BJ (cell line): ENCODE measurements at regions not wholly inside any gene's neighbourhood (a gene's known extent, or its start where the extent isn't known, plus 50 kb on each side); places are given as distances from the start of the nearest gene placed in this dataset.

Experiments used
- CTCF ChIA-PET: fragments of 350-600 bp; formaldehyde crosslinking; extraction: SDS; loops from one replicate; lab custom pipeline; 2021; ENCODE audit warnings: antibody characterized with exemption, inconsistent platforms; lab: Yijun Ruan, JAX
- POLR2A ChIA-PET: fragments of 300-600 bp; sonication (Branson Sonifier 250); formaldehyde crosslinking; extraction: SDS; loops from one replicate; lab custom pipeline; 2021; ENCODE audit warnings: antibody characterized with exemption; lab: Charles Lee
- DNase-seq: peaks from one replicate; pipeline ENCODE4 v3.0.0-alpha.2; 2011; ENCODE audit warnings: low read depth
- H3K27me3 ChIP-seq: 2 replicates; pipeline ENCODE4 v1.6.0; 2011; ENCODE audit warnings: low read length; ENCODE audit not compliant: control insufficient read depth, insufficient read depth
- H3K36me3 ChIP-seq: 2 replicates; pipeline ENCODE4 v1.5.1; 2011; ENCODE audit warnings: low read length; ENCODE audit not compliant: control insufficient read depth, insufficient read depth
- H3K4me3 ChIP-seq: 2 replicates; pipeline ENCODE4 v1.5.1; 2011; ENCODE audit warnings: low read depth, mild to moderate bottlenecking, control low read depth, low read length
- CTCF ChIP-seq: IDR thresholded peaks from 2 replicates; pipeline ENCODE4 v1.5.1; 2011; ENCODE audit warnings: low read depth, mild to moderate bottlenecking, control low read depth, inconsistent platforms, low read length, moderate library complexity; ENCODE audit not compliant: insufficient read depth

GRCh38 chr10:78515038-78515872, 481.6 kb downstream of the RPS24 start:
- ChIA-PET POLR2A (no interaction called here), CTCF (interaction anchor here (1.4 kb wide), 1 partner anchor 8 kb away, joined by 4 read pairs; no protein-coding TSS in a partner anchor)
- no peaks in the 10 kb centered on the region for H3K36me3 ChIP-seq
- TF ChIP-seq CTCF: no peak
- no peaks in the 10 kb centered on the region for H3K27me3 ChIP-seq
- no peak for DNase-seq
- H3K4me3 ChIP-seq: no peak overlapping the region

- CTCF ChIA-PET: interaction anchor here (1.4 kb wide), 1 partner anchor 9 kb away, joined by 4 read pairs; no protein-coding TSS in a partner anchor
- POLR2A ChIA-PET: no interaction called here
- H3K36me3 ChIP-seq: no peaks in the 10 kb centered on the region
Measured at GRCh38 chr10:78515873-78516153, 482.1 kb downstream of the RPS24 start.

GRCh38 chr10:78516236-78516635, 482.6 kb downstream of the RPS24 start:
- Histone ChIP-seq H3K36me3 (no peaks in the 10 kb centered on the region), H3K4me3 (no peak overlapping the region), H3K27me3 (no peaks in the 10 kb centered on the region)
- ChIA-PET CTCF (interaction anchor here (0.6 to 1.4 kb wide), 2 partner anchors 9 to 33 kb away, joined by 3 to 4 read pairs; no protein-coding TSS in a partner anchor), POLR2A (no interaction called here)
- no peak for DNase-seq
- no peak for TF ChIP-seq CTCF

More at GRCh38 chr10:78515873-78516153, 482.1 kb downstream of the RPS24 start:
- H3K4me3 ChIP-seq: no peak overlapping the region
- no peaks in the 10 kb centered on the region for H3K27me3 ChIP-seq
- no peak for TF ChIP-seq CTCF
- DNase-seq: no peak

GRCh38 chr10:78516756-78517155, 483.1 kb downstream of the RPS24 start:
- ChIA-PET CTCF (interaction anchor here (0.6 kb wide), 1 partner anchor 32 kb away, joined by 3 read pairs; no protein-coding TSS in a partner anchor), POLR2A (no interaction called here)
- no peak for TF ChIP-seq CTCF
- Histone ChIP-seq H3K27me3 (no peaks in the 10 kb centered on the region), H3K4me3 (no peak overlapping the region), H3K36me3 (no peaks in the 10 kb centered on the region)
- DNase-seq: no peak

- no peaks in the 10 kb centered on the region for H3K27me3 ChIP-seq
- CTCF ChIA-PET: no interaction called here
- no peak overlapping the region for H3K4me3 ChIP-seq
- no peaks in the 10 kb centered on the region for H3K36me3 ChIP-seq
- no peak for TF ChIP-seq CTCF
- no peak for DNase-seq
- POLR2A ChIA-PET: no interaction called here
Measured at GRCh38 chr10:78518224-78518623, 484.6 kb downstream of the RPS24 start.
